Activated CD4-positive, alpha-beta memory T cell treated with anti-CD3 and anti-CD28 coated beads for 36 hours (primary cell): ENCODE measurements at regions not wholly inside any gene's neighbourhood (a gene's known extent, or its start where the extent isn't known, plus 50 kb on each side); places are given as distances from the start of the nearest gene placed in this dataset.

Experiments
- CTCF ChIA-PET: fragments of 350-600 bp; sonication (Branson Sonifier 250); formaldehyde crosslinking; loops from one replicate; lab custom pipeline; 2021; ENCODE audit warnings: antibody characterized with exemption, inconsistent platforms; lab: Charles Lee
- POLR2A ChIA-PET: fragments of 350-600 bp; sonication (Branson Sonifier 250); formaldehyde crosslinking; loops from one replicate; lab custom pipeline; 2021; ENCODE audit warnings: antibody characterized with exemption; lab: Charles Lee
- DNase-seq: peaks from one replicate; pipeline ENCODE4 v3.0.0-alpha.2; 2020
- H3K27ac Mint-ChIP-seq: one replicate; pipeline ENCODE4 v1.8.0; 2021; ENCODE audit warnings: mixed read lengths
- H3K27me3 Mint-ChIP-seq: one replicate; pipeline ENCODE4 v1.8.0; 2021; ENCODE audit warnings: mixed read lengths
- H3K36me3 Mint-ChIP-seq: one replicate; pipeline ENCODE4 v1.8.0; 2021; ENCODE audit warnings: mixed read lengths
- H3K4me1 Mint-ChIP-seq: one replicate; pipeline ENCODE4 v1.8.0; 2021; ENCODE audit warnings: low read depth, mixed read lengths
- H3K4me3 Mint-ChIP-seq: one replicate; pipeline ENCODE4 v1.8.0; 2021; ENCODE audit warnings: mild to moderate bottlenecking, mixed read lengths
- H3K9me3 Mint-ChIP-seq: one replicate; pipeline ENCODE4 v1.8.0; 2021; ENCODE audit warnings: mixed read lengths
- intact Hi-C: fragments of 100-400 bp; cut with micrococcal nuclease; formaldehyde crosslinking; loops from one replicate; pipeline ENCODE4 v1.15.1; 2023

DNA sequence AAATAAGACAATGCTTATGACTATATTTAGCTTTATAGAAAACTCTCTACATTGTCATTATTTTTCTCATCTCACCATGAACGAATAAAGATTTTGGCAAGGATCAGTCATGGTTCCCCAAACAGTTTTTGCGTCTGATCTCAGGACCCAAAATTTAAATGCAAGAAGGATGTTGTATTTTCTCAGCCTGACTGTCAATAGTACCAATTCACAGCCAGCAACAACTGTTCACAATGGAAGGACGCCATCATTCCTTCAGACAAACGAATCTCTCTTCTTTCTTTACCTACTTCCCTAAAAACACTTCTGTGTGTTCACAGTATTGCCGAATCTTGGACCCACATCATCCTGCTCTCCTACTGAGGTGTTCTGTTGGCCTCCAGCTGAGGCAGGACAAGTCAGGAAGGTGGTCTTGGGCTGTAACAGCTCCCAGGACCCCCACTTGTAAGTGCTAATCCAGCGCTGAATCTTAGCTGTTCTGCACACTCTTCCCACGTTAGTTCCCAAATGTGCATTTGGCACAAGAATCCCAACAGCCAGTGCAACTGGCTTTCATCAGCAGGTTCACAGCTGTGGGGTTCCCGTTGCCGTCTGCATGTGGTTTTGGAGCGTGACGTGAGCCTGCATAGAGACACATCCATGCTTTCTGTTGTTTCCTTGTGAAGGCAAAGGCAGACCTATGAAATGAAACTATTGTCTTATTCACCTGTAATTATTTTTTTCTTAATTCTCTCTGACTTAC is 600.0 kb downstream of the QKI start:
- no peak overlapping the region for H3K27ac Mint-ChIP-seq
- ChIA-PET POLR2A (no interaction called here), CTCF (no interaction called here)
- no peaks in the 10 kb centered on the region for H3K9me3 Mint-ChIP-seq
- H3K4me3 Mint-ChIP-seq = no peak overlapping the region
- intact Hi-C loops = no loop called here
- H3K4me1 Mint-ChIP-seq = no peaks in the 10 kb centered on the region
- no peak for DNase-seq
- H3K27me3 Mint-ChIP-seq = peaks cover 4% of the 10 kb centered on the region
- no peaks in the 10 kb centered on the region for H3K36me3 Mint-ChIP-seq

DNA sequence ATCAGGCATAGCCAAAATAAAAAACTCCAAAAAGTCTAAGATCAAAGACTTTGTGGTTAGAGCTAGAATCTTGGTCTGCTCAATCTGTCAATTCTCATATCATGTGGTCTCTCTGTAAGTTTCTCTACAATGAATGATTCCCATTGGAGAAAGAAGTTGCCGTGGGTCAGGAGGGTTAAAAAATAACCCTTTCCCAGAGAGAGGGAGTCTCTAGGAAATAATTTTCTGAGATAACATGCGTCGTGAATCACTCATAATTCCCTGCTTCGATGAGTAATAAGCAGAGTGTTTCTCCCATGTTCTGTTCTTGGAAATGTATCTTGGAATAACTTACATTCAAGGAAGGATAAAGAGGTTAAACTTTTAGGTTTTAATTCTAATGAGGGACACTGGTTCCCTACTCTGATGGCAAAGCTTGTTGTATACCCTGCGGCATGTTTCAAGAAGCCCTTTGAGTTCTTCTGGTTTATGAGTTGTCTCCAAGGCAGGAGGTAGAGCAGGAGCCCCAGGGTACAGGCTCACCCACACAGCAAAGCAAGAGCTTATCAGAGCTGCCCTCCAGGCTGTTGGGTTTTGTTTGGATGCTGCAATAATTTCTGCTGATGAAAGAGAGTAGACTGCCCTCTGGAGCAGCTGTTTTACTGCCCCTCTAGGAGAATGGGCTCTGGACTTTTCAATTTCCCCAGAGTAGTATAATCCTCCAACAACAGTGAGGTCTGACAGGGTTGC is 599.1 kb downstream of the QKI start:
- H3K9me3 Mint-ChIP-seq = no peaks in the 10 kb centered on the region
- H3K4me1 Mint-ChIP-seq = no peaks in the 10 kb centered on the region
- H3K36me3 Mint-ChIP-seq = no peaks in the 10 kb centered on the region
- H3K27me3 Mint-ChIP-seq = peaks cover 4% of the 10 kb centered on the region
- POLR2A ChIA-PET = no interaction called here
- H3K4me3 Mint-ChIP-seq = no peak overlapping the region
- no peak overlapping the region for H3K27ac Mint-ChIP-seq
- intact Hi-C loops = no loop called here
- DNase-seq = no peak
- CTCF ChIA-PET = no interaction called here

GRCh38 chr6:164011321-164011720 is 596.8 kb downstream of the QKI start:
- no peaks in the 10 kb centered on the region for H3K36me3 Mint-ChIP-seq
- peaks cover 2% of the 10 kb centered on the region for H3K27me3 Mint-ChIP-seq
- H3K9me3 Mint-ChIP-seq = no peaks in the 10 kb centered on the region
- intact Hi-C loops = no loop called here
- no peak overlapping the region for H3K27ac Mint-ChIP-seq
- POLR2A ChIA-PET = no interaction called here
- H3K4me3 Mint-ChIP-seq = no peak overlapping the region
- no peak for DNase-seq
- H3K4me1 Mint-ChIP-seq = no peaks in the 10 kb centered on the region
- CTCF ChIA-PET = no interaction called here

GRCh38 chr6:164010441-164011103 is 596.1 kb downstream of the QKI start:
- Mint-ChIP-seq H3K27ac (no peak overlapping the region), H3K9me3 (no peaks in the 10 kb centered on the region), H3K36me3 (no peaks in the 10 kb centered on the region), H3K27me3 (peaks cover 2% of the 10 kb centered on the region), H3K4me3 (no peak overlapping the region), H3K4me1 (no peaks in the 10 kb centered on the region)
- CTCF ChIA-PET = no interaction called here
- intact Hi-C loops = no loop called here
- no peak for DNase-seq
- POLR2A ChIA-PET = no interaction called here

- DNase-seq = no peak
- Mint-ChIP-seq H3K4me1 (no peaks in the 10 kb centered on the region), H3K9me3 (no peaks in the 10 kb centered on the region), H3K27me3 (peaks cover 2% of the 10 kb centered on the region), H3K36me3 (no peaks in the 10 kb centered on the region), H3K4me3 (no peak overlapping the region), H3K27ac (no peak overlapping the region)
- POLR2A ChIA-PET = no interaction called here
- intact Hi-C loops = no loop called here
- CTCF ChIA-PET = no interaction called here
Measured at GRCh38 chr6:164008902-164009301, 594.4 kb downstream of the QKI start.

DNA sequence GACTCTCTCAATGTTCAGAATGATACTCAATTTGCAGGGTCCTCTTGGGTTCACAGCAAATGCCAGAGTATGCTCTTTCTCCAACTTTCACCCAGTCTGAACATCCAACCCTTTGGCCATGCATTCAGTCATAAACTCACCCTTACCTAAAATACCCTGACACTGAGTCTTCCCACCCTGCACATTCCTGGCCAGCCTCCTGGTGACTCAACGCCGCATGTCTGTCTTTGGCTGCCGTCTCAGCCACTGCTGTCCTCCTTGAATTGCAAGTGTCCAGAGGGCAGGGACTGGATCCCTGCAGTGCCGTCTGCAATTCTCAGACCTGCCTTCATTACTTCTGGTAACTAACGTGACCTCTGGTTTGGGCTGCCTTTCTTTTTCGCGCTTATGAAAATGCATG is 593.4 kb downstream of the QKI start:
- ChIA-PET CTCF (no interaction called here), POLR2A (no interaction called here)
- Mint-ChIP-seq H3K27me3 (peaks cover 1% of the 10 kb centered on the region), H3K4me3 (no peak overlapping the region), H3K27ac (no peak overlapping the region), H3K36me3 (no peaks in the 10 kb centered on the region), H3K4me1 (no peaks in the 10 kb centered on the region), H3K9me3 (no peaks in the 10 kb centered on the region)
- DNase-seq = no peak
- intact Hi-C loops = no loop called here

DNA sequence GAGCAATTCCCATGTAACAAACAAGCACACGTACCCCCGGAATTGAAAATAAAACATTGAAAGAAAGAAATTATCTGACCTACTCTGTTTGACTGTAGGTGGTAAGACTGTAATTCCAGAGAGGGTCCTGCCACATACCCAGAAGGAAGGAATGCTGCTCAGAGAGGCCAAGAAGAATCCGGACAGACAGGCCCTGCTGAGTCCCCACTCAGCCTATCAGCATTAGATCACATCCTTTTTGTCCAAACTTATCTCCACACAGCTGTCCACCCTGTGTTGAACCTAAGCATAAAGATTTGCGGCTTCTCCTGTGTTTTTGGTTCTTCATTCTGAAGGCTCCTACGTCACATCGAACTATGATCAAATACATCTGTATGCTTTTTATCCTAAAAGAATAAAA is 591.9 kb downstream of the QKI start:
- peaks cover 4% of the 10 kb centered on the region for H3K27me3 Mint-ChIP-seq
- DNase-seq = no peak
- no peak overlapping the region for H3K27ac Mint-ChIP-seq
- no peaks in the 10 kb centered on the region for H3K4me1 Mint-ChIP-seq
- no peak overlapping the region for H3K4me3 Mint-ChIP-seq
- H3K9me3 Mint-ChIP-seq = no peaks in the 10 kb centered on the region
- POLR2A ChIA-PET = no interaction called here
- H3K36me3 Mint-ChIP-seq = no peaks in the 10 kb centered on the region
- CTCF ChIA-PET = no interaction called here
- intact Hi-C loops = no loop called here

- Mint-ChIP-seq H3K27ac (no peak overlapping the region), H3K36me3 (no peaks in the 10 kb centered on the region), H3K4me3 (no peak overlapping the region), H3K4me1 (no peaks in the 10 kb centered on the region), H3K9me3 (no peaks in the 10 kb centered on the region), H3K27me3 (peaks cover 4% of the 10 kb centered on the region)
- no peak for DNase-seq
- ChIA-PET CTCF (no interaction called here), POLR2A (no interaction called here)
- intact Hi-C loops = no loop called here
Measured at GRCh38 chr6:164005004-164005711, 590.6 kb downstream of the QKI start.

DNA sequence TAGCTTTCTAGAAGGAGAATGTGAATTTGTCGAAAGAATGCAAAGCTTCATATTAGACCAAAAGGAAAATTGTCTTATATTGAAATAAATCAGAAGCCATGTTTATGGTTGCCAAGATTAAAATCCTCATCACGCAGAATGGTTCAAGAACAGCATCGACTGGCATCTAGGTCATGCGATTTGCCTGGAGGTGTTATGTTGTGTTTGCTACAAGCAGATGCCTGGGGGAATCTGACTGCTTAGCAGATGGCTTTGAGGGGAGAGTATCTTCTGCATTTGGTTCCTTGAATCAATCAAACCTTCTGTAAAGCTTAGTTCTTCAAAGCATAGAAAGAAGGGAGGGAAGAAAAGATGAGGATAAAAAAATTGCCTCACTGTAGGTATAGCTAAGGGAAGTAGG is 585.8 kb downstream of the QKI start:
- intact Hi-C loops = no loop called here
- no peak for DNase-seq
- no peak overlapping the region for H3K4me3 Mint-ChIP-seq
- H3K4me1 Mint-ChIP-seq = no peaks in the 10 kb centered on the region
- ChIA-PET CTCF (no interaction called here), POLR2A (no interaction called here)
- H3K9me3 Mint-ChIP-seq = no peaks in the 10 kb centered on the region
- H3K36me3 Mint-ChIP-seq = no peaks in the 10 kb centered on the region
- H3K27ac Mint-ChIP-seq = no peak overlapping the region
- H3K27me3 Mint-ChIP-seq = peaks cover 7% of the 10 kb centered on the region

DNA sequence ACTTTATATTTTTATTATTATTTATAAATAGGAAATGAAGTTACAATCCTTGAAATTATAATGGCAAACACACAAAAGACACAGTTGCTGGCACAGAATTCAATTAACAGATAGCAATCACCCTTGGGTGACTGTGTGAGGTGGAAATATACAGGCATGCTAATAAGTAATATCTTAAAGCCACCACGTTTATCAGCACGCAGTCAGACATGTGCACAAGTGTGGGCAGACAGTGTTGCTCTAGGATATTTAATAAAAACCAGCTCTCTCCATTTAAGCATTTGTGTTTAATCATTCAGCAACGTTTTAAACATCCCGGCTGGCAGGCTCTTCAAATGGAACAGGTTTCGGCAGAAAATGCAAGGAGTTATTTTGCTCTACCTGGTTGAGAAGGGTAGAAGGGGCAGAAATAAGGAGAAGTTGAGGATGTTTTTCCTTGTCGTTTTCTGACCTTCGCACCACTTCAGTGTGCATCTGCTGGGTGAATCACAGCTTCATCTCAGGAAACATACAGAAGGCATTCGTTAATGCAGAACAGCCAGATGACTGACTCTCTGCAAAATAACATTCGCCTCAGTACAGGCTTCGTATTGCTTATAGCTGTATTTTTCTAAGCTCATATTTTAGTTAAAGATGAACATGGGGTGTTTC is 585.1 kb downstream of the QKI start:
- H3K36me3 Mint-ChIP-seq = no peaks in the 10 kb centered on the region
- no peaks in the 10 kb centered on the region for H3K9me3 Mint-ChIP-seq
- ChIA-PET POLR2A (no interaction called here), CTCF (no interaction called here)
- DNase-seq = no peak
- H3K27me3 Mint-ChIP-seq = peaks cover 7% of the 10 kb centered on the region
- H3K4me1 Mint-ChIP-seq = no peaks in the 10 kb centered on the region
- intact Hi-C loops = no loop called here
- H3K27ac Mint-ChIP-seq = no peak overlapping the region
- no peak overlapping the region for H3K4me3 Mint-ChIP-seq

GRCh38 chr6:163998496-163998895 is 584.0 kb downstream of the QKI start:
- Mint-ChIP-seq H3K36me3 (no peaks in the 10 kb centered on the region), H3K4me3 (no peak overlapping the region), H3K9me3 (no peaks in the 10 kb centered on the region), H3K27ac (no peak overlapping the region), H3K4me1 (no peaks in the 10 kb centered on the region), H3K27me3 (peaks cover 7% of the 10 kb centered on the region)
- CTCF ChIA-PET = interaction anchor here (0.6 kb wide), 1 partner anchor 1049 kb away, joined by 3 read pairs; no protein-coding TSS in a partner anchor
- intact Hi-C loops = no loop called here
- DNase-seq = no peak
- POLR2A ChIA-PET = no interaction called here

- no peak overlapping the region for H3K4me3 Mint-ChIP-seq
- intact Hi-C loops = no loop called here
- H3K27ac Mint-ChIP-seq = no peak overlapping the region
- H3K36me3 Mint-ChIP-seq = no peaks in the 10 kb centered on the region
- peaks cover 2% of the 10 kb centered on the region for H3K27me3 Mint-ChIP-seq
- DNase-seq = no peak
- no peaks in the 10 kb centered on the region for H3K4me1 Mint-ChIP-seq
- no peaks in the 10 kb centered on the region for H3K9me3 Mint-ChIP-seq
- POLR2A ChIA-PET = no interaction called here
- CTCF ChIA-PET = no interaction called here
Measured at GRCh38 chr6:163996491-163996890, 582.0 kb downstream of the QKI start.
